HL-60 (cell line): ENCODE measurements at regions not wholly inside any gene's neighbourhood (a gene's known extent, or its start where the extent isn't known, plus 50 kb on each side); places are given as distances from the start of the nearest gene placed in this dataset.

Experiments used
- DNase-seq, 2 experiments: peaks; one replicate each; pipeline ENCODE4 v3.0.0-alpha.2; 2010 to 2020; ENCODE audit warnings: low read depth in 1 of 2, low spot score in 1 of 2
- H3K27ac ChIP-seq: fragments of 250-450 bp; sonication (Bioruptor Pico); replicated peaks from 2 replicates; pipeline ENCODE4 v1.5.1; 2020; ENCODE audit warnings: mild to moderate bottlenecking, moderate library complexity
- H3K27me3 ChIP-seq: fragments of 250-450 bp; sonication (Bioruptor Pico); 2 replicates; pipeline ENCODE4 v1.5.1; 2021; ENCODE audit warnings: mild to moderate bottlenecking, moderate library complexity; ENCODE audit not compliant: insufficient read depth, poor library complexity, severe bottlenecking
- H3K4me3 ChIP-seq: replicated peaks from 2 replicates; pipeline ENCODE4 v1.5.1; 2011; ENCODE audit warnings: mild to moderate bottlenecking, control low read depth, low read length; ENCODE audit not compliant: insufficient read depth
- CTCF ChIP-seq: IDR thresholded peaks from one replicate; pipeline ENCODE4 v1.5.1; 2011; ENCODE audit warnings: low read length, control low read depth, inconsistent platforms; ENCODE audit not compliant: insufficient read depth
- GABPA ChIP-seq: IDR thresholded peaks from 2 replicates; pipeline ENCODE4 v1.6.1; 2012; ENCODE audit warnings: low read depth
- POLR2AphosphoS5 ChIP-seq: IDR thresholded peaks from 2 replicates; pipeline ENCODE4 v1.6.1; 2012; ENCODE audit warnings: low read depth
- REST ChIP-seq: IDR thresholded peaks from 2 replicates; pipeline ENCODE4 v1.6.1; 2012; ENCODE audit warnings: low read depth; ENCODE audit not compliant: insufficient replicate concordance
- SPI1 ChIP-seq: IDR thresholded peaks from 2 replicates; pipeline ENCODE4 v1.6.1; 2012; ENCODE audit warnings: low read depth, mild to moderate bottlenecking, borderline replicate concordance

GRCh38 chr17:65287040-65287439 lies 149.9 kb downstream of the RGS9 start:
- Histone ChIP-seq H3K27me3 (no peaks in the 10 kb centered on the region), H3K27ac (no peak overlapping the region), H3K4me3 (no peak overlapping the region)
- DNase-seq: no peak
- TF ChIP-seq SPI1 (no peak), POLR2AphosphoS5 (no peak), GABPA (no peak), CTCF (no peak), REST (no peak)

DNA sequence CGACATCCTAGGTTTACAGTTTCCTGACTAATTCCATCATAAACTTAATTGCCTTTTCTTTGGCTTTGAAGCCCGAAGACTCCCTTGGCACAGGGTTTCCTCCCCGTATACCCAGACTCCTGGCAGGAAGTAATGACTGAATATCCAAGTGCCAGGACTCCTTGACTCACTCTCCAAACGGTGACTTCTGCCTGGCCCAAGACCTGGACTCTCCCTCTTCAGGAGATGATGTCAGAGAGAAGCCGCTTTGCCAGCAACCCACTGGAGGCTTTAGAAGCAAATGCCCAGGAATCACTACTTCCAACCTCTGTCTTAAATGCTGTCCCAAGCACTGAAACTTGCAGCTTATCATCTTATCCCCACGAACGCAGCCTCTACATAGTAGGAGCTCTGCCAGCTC lies 146.5 kb downstream of the RGS9 start:
- Histone ChIP-seq H3K4me3 (no peak overlapping the region), H3K27ac (no peak overlapping the region), H3K27me3 (no peaks in the 10 kb centered on the region)
- no peak for DNase-seq
- TF ChIP-seq SPI1: no peak
- no peak for TF ChIP-seq REST
- no peak for TF ChIP-seq CTCF
- TF ChIP-seq POLR2AphosphoS5: no peak
- no peak for TF ChIP-seq GABPA

DNA sequence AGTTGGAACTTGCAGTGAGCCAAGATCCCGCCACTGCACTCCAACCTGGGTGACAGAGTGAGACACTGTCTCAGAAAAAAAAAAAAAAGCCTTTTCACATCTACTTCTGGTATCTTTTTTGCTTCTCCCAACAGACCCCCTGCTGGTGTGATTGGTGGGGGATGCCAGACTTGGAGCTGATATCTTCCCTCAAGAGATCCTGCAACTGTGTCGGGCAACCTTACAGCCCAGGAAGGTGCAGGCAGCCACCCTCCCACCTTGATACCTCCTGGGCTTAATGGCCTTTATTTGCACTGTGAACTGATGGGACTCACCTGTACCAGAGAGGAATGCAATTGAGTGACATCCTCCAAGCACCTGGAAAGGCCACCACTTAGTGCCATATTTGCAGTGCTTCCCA lies 142.3 kb downstream of the RGS9 start:
- DNase-seq: no peak
- TF ChIP-seq CTCF: no peak
- TF ChIP-seq SPI1: no peak
- no peak for TF ChIP-seq POLR2AphosphoS5
- TF ChIP-seq REST: no peak
- TF ChIP-seq GABPA: no peak
- Histone ChIP-seq H3K27me3 (peaks cover 2% of the 10 kb centered on the region), H3K4me3 (no peak overlapping the region), H3K27ac (no peak overlapping the region)
